A673 (cell line): ENCODE measurements at regions not wholly inside any gene's neighbourhood (a gene's known extent, or its start where the extent isn't known, plus 50 kb on each side); places are given as distances from the start of the nearest gene placed in this dataset.

Experiments
- BruUV-seq: library from RNA; stranded (reverse); fragments of 400-500 nt; replicated peaks from 2 replicates; lab custom pipeline; 2021; lab: Mats Ljungman, UMichigan
- CTCF ChIA-PET: fragments of 300-600 bp; sonication (Branson Sonifier 250); formaldehyde crosslinking; loops from one replicate; lab custom pipeline; 2022; ENCODE audit warnings: antibody characterized with exemption; lab: Charles Lee
- POLR2A ChIA-PET: fragments of 300-600 bp; sonication (Branson Sonifier 250); formaldehyde crosslinking; loops from one replicate; lab custom pipeline; 2022; ENCODE audit warnings: antibody characterized with exemption; ENCODE audit not compliant: low non-redundant PET; lab: Charles Lee
- DNase-seq: peaks from one replicate; pipeline ENCODE4 v3.0.0-alpha.2; 2015; ENCODE audit warnings: low spot score
- H3K27ac ChIP-seq: fragments of 200-600 bp; sonication (generic); 2 replicates; pipeline ENCODE4 v1.5.1; 2016; ENCODE audit warnings: mixed run types, low read depth, mild to moderate bottlenecking, mixed read lengths, antibody characterized with exemption, low read length; ENCODE audit not compliant: poor library complexity, severe bottlenecking
- H3K27me3 ChIP-seq: fragments of 200-600 bp; sonication (generic); replicated peaks from 2 replicates; pipeline ENCODE4 v1.6.1; 2017; ENCODE audit warnings: mixed run types, low read depth, mild to moderate bottlenecking, mixed read lengths, antibody characterized with exemption, low read length; ENCODE audit not compliant: insufficient read depth, poor library complexity
- H3K36me3 ChIP-seq: fragments of 200-600 bp; sonication (generic); 2 replicates; pipeline ENCODE4 v1.6.1; 2016; ENCODE audit warnings: mixed run types, mild to moderate bottlenecking, mixed read lengths, antibody characterized with exemption, low read length; ENCODE audit not compliant: insufficient read depth, poor library complexity, severe bottlenecking
- H3K4me1 ChIP-seq: fragments of 200-600 bp; sonication (generic); 2 replicates; pipeline ENCODE4 v1.6.1; 2017; ENCODE audit warnings: mixed run types, mild to moderate bottlenecking, mixed read lengths, antibody characterized with exemption, low read length; ENCODE audit not compliant: insufficient read depth, poor library complexity, severe bottlenecking
- H3K4me3 ChIP-seq: fragments of 200-600 bp; sonication (generic); 2 replicates; pipeline ENCODE4 v1.5.1; 2016; ENCODE audit warnings: low read depth, mixed run types, mild to moderate bottlenecking, mixed read lengths, low read length; ENCODE audit not compliant: poor library complexity, severe bottlenecking
- H3K9me3 ChIP-seq: fragments of 200-600 bp; sonication (generic); 2 replicates; pipeline ENCODE4 v1.6.1; 2016; ENCODE audit warnings: mixed run types, low read depth, mild to moderate bottlenecking, mixed read lengths, antibody characterized with exemption, low read length; ENCODE audit not compliant: poor library complexity, severe bottlenecking
- CTCF ChIP-seq: fragments of 300-800, 200-600 bp; sonication (generic); conservative IDR thresholded peaks from 2 replicates; pipeline ENCODE4 v1.5.1; 2017; ENCODE audit warnings: low read depth, mild to moderate bottlenecking, antibody characterized with exemption, low read length, moderate library complexity, mixed read lengths
- EZH2 ChIP-seq: fragments of 200-600 bp; sonication (generic); IDR thresholded peaks from 2 replicates; pipeline ENCODE4 v1.6.1; 2017; ENCODE audit warnings: borderline replicate concordance, low read depth, mild to moderate bottlenecking, mixed read lengths, antibody characterized with exemption, low read length; ENCODE audit not compliant: poor library complexity, severe bottlenecking
- intact Hi-C: fragments of 100-400 bp; cut with micrococcal nuclease; formaldehyde crosslinking; loops from one replicate; pipeline ENCODE4 v1.10.0; 2022; ENCODE audit not compliant: unreplicated experiment

- Histone ChIP-seq H3K27me3 (no peaks in the 10 kb centered on the region), H3K36me3 (no peaks in the 10 kb centered on the region), H3K27ac (no peak overlapping the region), H3K9me3 (no peaks in the 10 kb centered on the region), H3K4me3 (no peak overlapping the region), H3K4me1 (peaks cover 18% of the 10 kb centered on the region)
- peak; percentile 49 for DNase-seq
- BruUV-seq = no TSS peak
- CTCF ChIA-PET = no interaction called here
- POLR2A ChIA-PET = no interaction called here
- TF ChIP-seq CTCF = no peak
- TF ChIP-seq EZH2 = no peak
- intact Hi-C loops = no loop called here
Measured at GRCh38 chr11:128208329-128209137, 378.8 kb downstream of the ETS1 start.

GRCh38 chr11:128207861-128208321 lies 379.5 kb downstream of the ETS1 start:
- peaks cover 18% of the 10 kb centered on the region for H3K4me1 ChIP-seq
- no peaks in the 10 kb centered on the region for H3K9me3 ChIP-seq
- ChIA-PET POLR2A (no interaction called here), CTCF (interaction anchor here (0.6 kb wide), 1 partner anchor 35 kb away, joined by 3 read pairs; no protein-coding TSS in a partner anchor)
- H3K27me3 ChIP-seq = no peaks in the 10 kb centered on the region
- no peaks in the 10 kb centered on the region for H3K36me3 ChIP-seq
- no peak overlapping the region for H3K27ac ChIP-seq
- intact Hi-C loops = no loop called here
- BruUV-seq = no TSS peak
- no peak for TF ChIP-seq CTCF
- TF ChIP-seq EZH2 = no peak
- no peak for DNase-seq
- no peak overlapping the region for H3K4me3 ChIP-seq

- no peaks in the 10 kb centered on the region for H3K9me3 ChIP-seq
- no peak for TF ChIP-seq EZH2
- TF ChIP-seq CTCF = no peak
- BruUV-seq = no TSS peak
- H3K36me3 ChIP-seq = no peaks in the 10 kb centered on the region
- H3K4me3 ChIP-seq = no peak overlapping the region
- ChIA-PET CTCF (no interaction called here), POLR2A (no interaction called here)
- no peak for DNase-seq
- H3K4me1 ChIP-seq = peaks cover 18% of the 10 kb centered on the region
- intact Hi-C loops = no loop called here
- H3K27ac ChIP-seq = no peak overlapping the region
- no peaks in the 10 kb centered on the region for H3K27me3 ChIP-seq
Measured at GRCh38 chr11:128206461-128206860, 380.9 kb downstream of the ETS1 start.
